WI38 (cell line): ENCODE measurements at regions not wholly inside any gene's neighbourhood (a gene's known extent, or its start where the extent isn't known, plus 50 kb on each side); places are given as distances from the start of the nearest gene placed in this dataset.

Experiments used
- H3K4me3 ChIP-seq: 2 replicates; pipeline ENCODE4 v1.5.1; 2011; ENCODE audit warnings: low read depth, mild to moderate bottlenecking, control low read depth, low read length
- CTCF ChIP-seq: IDR thresholded peaks from 2 replicates; pipeline ENCODE4 v1.5.1; 2012; ENCODE audit warnings: low read depth, mild to moderate bottlenecking, control low read depth, low read length

- no peak overlapping the region for H3K4me3 ChIP-seq
- no peak for TF ChIP-seq CTCF
Observed at GRCh38 chr7:118028226-118028625, 155.0 kb upstream of the CTTNBP2 start.

GRCh38 chr7:118029826-118030422, 154.0 kb upstream of the LSM8 start:
- no peak overlapping the region for H3K4me3 ChIP-seq
- no peak for TF ChIP-seq CTCF

- H3K4me3 ChIP-seq = no peak overlapping the region
- no peak for TF ChIP-seq CTCF
Observed at GRCh38 chr7:118033273-118033672, 150.7 kb upstream of the LSM8 start.

GRCh38 chr7:118039963-118040489, 143.9 kb upstream of the LSM8 start:
- TF ChIP-seq CTCF = no peak
- no peak overlapping the region for H3K4me3 ChIP-seq

GRCh38 chr7:118040562-118040961, 143.4 kb upstream of the LSM8 start:
- TF ChIP-seq CTCF = no peak

GRCh38 chr7:118041251-118041878, 142.6 kb upstream of the LSM8 start:
- TF ChIP-seq CTCF = no peak
- H3K4me3 ChIP-seq = no peak overlapping the region

More at GRCh38 chr7:118040562-118040961, 143.4 kb upstream of the LSM8 start:
- H3K4me3 ChIP-seq = no peak overlapping the region

GRCh38 chr7:118045629-118046028, 138.3 kb upstream of the LSM8 start:
- TF ChIP-seq CTCF = no peak
- no peak overlapping the region for H3K4me3 ChIP-seq
